Adrenal gland (tissue), 9 donors: ENCODE measurements at regions not wholly inside any gene's neighbourhood (a gene's known extent, or its start where the extent isn't known, plus 50 kb on each side); places are given as distances from the start of the nearest gene placed in this dataset.

Experiments
- DNase-seq, 7 donors: peaks; one replicate each; pipeline ENCODE4 v3.0.0-alpha.2; 2019 to 2020
- H3K27ac ChIP-seq, 5 donors: fragments of 200-600 bp; sonication (generic) in 4 of 5; 1 replicate in 3 of 5; 2 replicates in 2 of 5; pipeline versions ENCODE4 v1.5.1 to v1.8.0; 2016 to 2020; ENCODE audit warnings: mild to moderate bottlenecking in 1 of 5
- H3K27me3 ChIP-seq: fragments of 200-600 bp; 2 replicates; pipeline ENCODE4 v1.8.0; 2021
- H3K36me3 ChIP-seq, 2 donors: fragments of 200-600 bp; replicated peaks in 1 of 2; 1 replicate in 1 of 2; 2 replicates in 1 of 2; pipeline versions ENCODE4 v1.5.1 to v1.8.0; 2018 to 2022
- H3K4me1 ChIP-seq, 2 donors: fragments of 200-600 bp; replicated peaks in 1 of 2; 1 replicate in 1 of 2; 2 replicates in 1 of 2; pipeline versions ENCODE4 v1.5.1 to v1.8.0; 2018 to 2021
- H3K4me3 ChIP-seq, 4 donors: fragments of 200-600 bp; sonication (generic) in 3 of 4; one replicate each; pipeline ENCODE4 v1.5.1; 2016 to 2018
- H3K9me3 ChIP-seq, 3 donors: fragments of 200-600 bp; sonication (generic) in 1 of 3; replicated peaks in 1 of 3; 1 replicate in 2 of 3; 2 replicates in 1 of 3; pipeline versions ENCODE4 v1.5.1 to v1.8.0; 2016 to 2021
- CTCF ChIP-seq, 6 experiments: fragments of 450-650 bp in 4 of 6; fragments of 200-600 bp in 2 of 6; sonication (generic) in 1 of 6; IDR thresholded peaks; 1 replicate in 5 of 6; 2 replicates in 1 of 6; pipeline versions ENCODE4 v1.5.1 to v1.8.0; 2016 to 2021; ENCODE audit warnings: antibody characterized with exemption in 6 of 6, mild to moderate bottlenecking in 2 of 6, moderate library complexity in 1 of 6
- POLR2A ChIP-seq, 2 donors: fragments of 450-650 bp; IDR thresholded peaks; one replicate each; pipeline ENCODE4 v1.6.1; 2017; ENCODE audit warnings: antibody characterized with exemption in 2 of 2, mild to moderate bottlenecking in 2 of 2, moderate library complexity in 1 of 2
- WGBS, 4 donors: extraction: QIAGEN DNeasy Blood & Tissue Kit in 2 of 4; methylation state at CpG; one replicate each; pipeline versions ENCODE4 v1.1.5 to v1.1.7; 2013 to 2017; 5-methylcytosine and 5-hydroxymethylcytosine counted together
- intact Hi-C, 2 donors: fragments of 100-400 bp; cut with DNase I; formaldehyde crosslinking; loops; one replicate each; pipeline versions ENCODE4 v1.14.1 to v1.15.0; 2022 to 2023
- donor health status: healthy with polysubstance abuse.
- donor health status: Bipolar disorder and iron deficiency.
- donor health status: DM: yes; HTN: yes; CAD: no.
- donor health status: DM: no; HTN: no; CAD: no.
- donor health status: DM: no; HTN: no; CAD: no.

- TF ChIP-seq POLR2A (IDR thresholded peaks at IDR 0.05) (no peak), CTCF (IDR thresholded peaks at IDR 0.05) (no peak)
Measured at GRCh38 chrX:82219129-82219528, 1017.2 kb downstream of the SH3BGRL start.

DNA sequence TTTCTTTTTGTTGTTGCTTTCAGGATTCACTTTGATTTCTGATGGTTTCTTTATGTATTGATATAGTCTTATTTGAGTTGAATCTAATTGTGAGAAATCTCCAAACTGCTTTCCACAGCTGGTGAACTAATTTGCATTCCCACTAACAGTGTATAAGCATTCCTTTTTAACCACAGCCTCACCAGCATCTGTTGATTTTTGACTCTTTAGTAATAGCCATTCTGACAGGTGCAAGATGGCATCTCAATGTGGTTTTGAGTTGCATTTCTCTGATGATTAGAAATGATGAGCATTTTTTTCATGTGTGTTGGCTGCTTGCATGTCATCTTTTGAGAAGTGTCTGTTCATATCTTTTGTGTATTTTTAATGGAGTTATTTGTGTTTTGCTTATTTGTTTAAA is 1023.1 kb downstream of the SH3BGRL start:
- intact Hi-C loops = no loop called here
- Histone ChIP-seq H3K27ac (no peak overlapping the region), H3K4me3 (no peak overlapping the region), H3K36me3 (no peaks in the 10 kb centered on the region), H3K9me3 (no peaks in the 10 kb centered on the region), H3K27me3 (no peaks in the 10 kb centered on the region), H3K4me1 (no peaks in the 10 kb centered on the region)
- no peak for DNase-seq
- TF ChIP-seq CTCF (IDR thresholded peaks at IDR 0.05) (no peak), POLR2A (IDR thresholded peaks at IDR 0.05) (no peak)

More at GRCh38 chrX:82219129-82219528, 1017.2 kb downstream of the SH3BGRL start:
- Histone ChIP-seq H3K36me3 (no peaks in the 10 kb centered on the region), H3K27me3 (no peaks in the 10 kb centered on the region), H3K4me1 (no peaks in the 10 kb centered on the region), H3K4me3 (no peak overlapping the region), H3K27ac (no peak overlapping the region), H3K9me3 (no peaks in the 10 kb centered on the region)
- intact Hi-C loops = no loop called here
- no peak for DNase-seq

- no peak overlapping the region for H3K27ac ChIP-seq
- 52 to 100% (median 66%) methylated on average over 1 to 3 of the region's 3 CpGs for WGBS, 4 donors
- TF ChIP-seq CTCF (IDR thresholded peaks at IDR 0.05) (no peak), POLR2A (IDR thresholded peaks at IDR 0.05) (no peak)
- H3K9me3 ChIP-seq = no peaks in the 10 kb centered on the region
- DNase-seq = no peak
- intact Hi-C loops = no loop called here
- no peaks in the 10 kb centered on the region for H3K4me1 ChIP-seq
- no peaks in the 10 kb centered on the region for H3K36me3 ChIP-seq
- no peaks in the 10 kb centered on the region for H3K27me3 ChIP-seq
- H3K4me3 ChIP-seq = no peak overlapping the region
Measured at GRCh38 chrX:82230013-82230412, 1028.1 kb downstream of the SH3BGRL start.

DNA sequence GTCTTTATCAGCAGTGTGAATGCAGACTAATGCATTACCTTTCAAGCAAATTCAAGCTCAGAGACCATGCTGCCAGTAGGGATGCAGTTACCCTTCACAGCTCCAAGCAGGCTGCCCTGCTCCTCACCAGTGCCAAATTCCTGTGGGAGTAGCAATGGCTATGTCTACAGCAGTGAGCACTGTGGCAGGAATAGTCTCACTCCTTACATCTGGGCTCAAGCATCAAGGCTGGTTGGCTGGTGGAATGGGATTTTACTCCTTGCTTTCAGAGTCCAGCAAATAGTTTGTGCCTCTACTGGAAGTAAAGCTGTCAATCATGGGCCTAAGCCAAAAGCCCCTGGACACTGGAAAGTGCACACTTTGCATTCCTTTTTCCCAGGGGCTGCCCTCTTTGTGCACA is 1030.8 kb downstream of the SH3BGRL start:
- intact Hi-C loops = no loop called here
- DNase-seq = no peak

More for the DNA sequence above, 1030.8 kb downstream of the SH3BGRL start:
- Histone ChIP-seq H3K4me1 (no peaks in the 10 kb centered on the region), H3K36me3 (no peaks in the 10 kb centered on the region), H3K4me3 (no peak overlapping the region), H3K9me3 (peaks cover 0 to 7% (median 0%) of the 10 kb centered on the region in 3 donors), H3K27ac (no peak overlapping the region), H3K27me3 (no peaks in the 10 kb centered on the region)
- no peak for TF ChIP-seq POLR2A (IDR thresholded peaks at IDR 0.05)
- no peak for TF ChIP-seq CTCF (IDR thresholded peaks at IDR 0.05)
